ENCODE measurements at regions not wholly inside any gene's neighbourhood (a gene's known extent, or its start where the extent isn't known, plus 50 kb on each side); places are given as distances from the start of the nearest gene placed in this dataset.
"Not testable (repeated sequence)": the region's sequence is repeated elsewhere in the genome, so short reads cannot be mapped to it uniquely, and the experiment has no call there.

DNA sequence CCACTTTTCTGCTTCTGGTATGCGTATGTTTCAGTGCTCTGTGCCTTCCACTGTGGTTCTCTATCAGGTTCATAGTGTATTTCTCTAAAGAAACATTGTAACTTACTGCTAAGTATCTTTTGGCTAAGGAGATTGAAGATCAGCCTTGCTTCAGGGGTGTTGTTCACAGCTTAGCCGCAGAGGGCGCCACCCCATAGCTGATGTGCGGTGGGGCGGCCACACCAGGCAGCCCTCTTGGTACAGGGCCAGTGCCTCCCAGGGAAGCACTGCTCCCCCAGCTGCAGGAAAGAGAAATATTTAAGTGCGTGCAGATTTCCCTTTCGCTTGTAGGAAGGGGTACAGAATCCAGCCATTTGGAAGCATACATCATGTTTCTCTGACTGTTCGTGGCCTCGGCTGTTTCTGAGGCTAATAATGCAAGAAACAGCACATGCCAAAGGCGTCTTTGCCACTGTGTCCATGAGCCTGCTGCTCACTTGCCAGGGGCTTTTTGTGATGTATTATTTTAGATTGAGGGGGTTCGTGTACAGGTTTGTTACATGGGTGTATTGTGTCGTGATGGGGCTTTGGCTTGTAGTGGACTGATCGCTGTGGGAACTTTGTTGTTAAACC, 67.2 kb downstream of the CDRT15L2 start:
- not testable (repeated sequence) for H2BK20ac ChIP-seq (ENCODE audit: low read depth, low read length, poor library complexity, severe bottlenecking); H3K27me3 ChIP-seq (ENCODE audit: insufficient read depth, low read length); H2AK5ac ChIP-seq (ENCODE audit: insufficient read length, low read length); H3K79me1 ChIP-seq (ENCODE audit: insufficient read depth, low read depth, low read length, poor library complexity, severe bottlenecking); H3K36me3 Mint-ChIP-seq (ENCODE audit: insufficient read depth in 1 of 3, low read depth in 3 of 3); H3K56ac ChIP-seq (ENCODE audit: insufficient read length, low read depth, low read length); H3K18ac ChIP-seq (ENCODE audit: insufficient read length, low read depth, low read length); H3K9me3 ChIP-seq (ENCODE audit: control insufficient read depth, low read depth, low read length); H3K4me2 ChIP-seq (ENCODE audit: insufficient read depth, insufficient read length, low read length); H2AFZ ChIP-seq (ENCODE audit: low read length); H4K91ac ChIP-seq (ENCODE audit: insufficient read length, low read depth, low read length); H3K9me3 Mint-ChIP-seq; H3K79me2 ChIP-seq (ENCODE audit: insufficient read depth, low read length); H3K14ac ChIP-seq (ENCODE audit: insufficient read depth, low read length); H4K20me1 ChIP-seq (ENCODE audit: control insufficient read depth, insufficient read depth, insufficient read length); H2BK5ac ChIP-seq (ENCODE audit: insufficient read length, low read length); H3K9ac ChIP-seq (ENCODE audit: extremely low read depth, insufficient read length, low read length); H2BK12ac ChIP-seq (ENCODE audit: insufficient read length, low read depth, low read length); H3K23ac ChIP-seq (ENCODE audit: insufficient read length, low read depth, low read length); H3K27me3 Mint-ChIP-seq (ENCODE audit: low read depth); H3T11ph ChIP-seq (ENCODE audit: low read length); H3K27ac Mint-ChIP-seq; H3K23me2 ChIP-seq (ENCODE audit: insufficient read length, low read depth, low read length, poor library complexity, severe bottlenecking); H3K4ac ChIP-seq (ENCODE audit: low read depth, low read length); H2BK15ac ChIP-seq (ENCODE audit: low read depth, low read length); H4K8ac ChIP-seq (replicated peaks; ENCODE audit: insufficient read length, low read depth, low read length); H3K4me1 Mint-ChIP-seq; H3K4me1 ChIP-seq (ENCODE audit: insufficient read depth, low read length); H2BK120ac ChIP-seq (ENCODE audit: low read depth, low read length, poor library complexity, severe bottlenecking); H3K27ac ChIP-seq (ENCODE audit: insufficient read length, low read depth, low read length); H4K5ac ChIP-seq (ENCODE audit: insufficient read length, low read depth, low read length); H3K4me3 Mint-ChIP-seq
- WGBS (ENCODE audit: extremely low coverage, insufficient read length, low lambda C conversion rate), result no CpG with 5 or more reads among the region's 13 CpGs
- peak; percentile 77 for DNase-seq
- TF ChIP-seq, protein P1, sequence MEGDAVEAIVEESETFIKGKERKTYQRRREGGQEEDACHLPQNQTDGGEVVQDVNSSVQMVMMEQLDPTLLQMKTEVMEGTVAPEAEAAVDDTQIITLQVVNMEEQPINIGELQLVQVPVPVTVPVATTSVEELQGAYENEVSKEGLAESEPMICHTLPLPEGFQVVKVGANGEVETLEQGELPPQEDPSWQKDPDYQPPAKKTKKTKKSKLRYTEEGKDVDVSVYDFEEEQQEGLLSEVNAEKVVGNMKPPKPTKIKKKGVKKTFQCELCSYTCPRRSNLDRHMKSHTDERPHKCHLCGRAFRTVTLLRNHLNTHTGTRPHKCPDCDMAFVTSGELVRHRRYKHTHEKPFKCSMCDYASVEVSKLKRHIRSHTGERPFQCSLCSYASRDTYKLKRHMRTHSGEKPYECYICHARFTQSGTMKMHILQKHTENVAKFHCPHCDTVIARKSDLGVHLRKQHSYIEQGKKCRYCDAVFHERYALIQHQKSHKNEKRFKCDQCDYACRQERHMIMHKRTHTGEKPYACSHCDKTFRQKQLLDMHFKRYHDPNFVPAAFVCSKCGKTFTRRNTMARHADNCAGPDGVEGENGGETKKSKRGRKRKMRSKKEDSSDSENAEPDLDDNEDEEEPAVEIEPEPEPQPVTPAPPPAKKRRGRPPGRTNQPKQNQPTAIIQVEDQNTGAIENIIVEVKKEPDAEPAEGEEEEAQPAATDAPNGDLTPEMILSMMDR (conservative IDR thresholded peaks at IDR 0.05), result peak; percentile 82

DNA sequence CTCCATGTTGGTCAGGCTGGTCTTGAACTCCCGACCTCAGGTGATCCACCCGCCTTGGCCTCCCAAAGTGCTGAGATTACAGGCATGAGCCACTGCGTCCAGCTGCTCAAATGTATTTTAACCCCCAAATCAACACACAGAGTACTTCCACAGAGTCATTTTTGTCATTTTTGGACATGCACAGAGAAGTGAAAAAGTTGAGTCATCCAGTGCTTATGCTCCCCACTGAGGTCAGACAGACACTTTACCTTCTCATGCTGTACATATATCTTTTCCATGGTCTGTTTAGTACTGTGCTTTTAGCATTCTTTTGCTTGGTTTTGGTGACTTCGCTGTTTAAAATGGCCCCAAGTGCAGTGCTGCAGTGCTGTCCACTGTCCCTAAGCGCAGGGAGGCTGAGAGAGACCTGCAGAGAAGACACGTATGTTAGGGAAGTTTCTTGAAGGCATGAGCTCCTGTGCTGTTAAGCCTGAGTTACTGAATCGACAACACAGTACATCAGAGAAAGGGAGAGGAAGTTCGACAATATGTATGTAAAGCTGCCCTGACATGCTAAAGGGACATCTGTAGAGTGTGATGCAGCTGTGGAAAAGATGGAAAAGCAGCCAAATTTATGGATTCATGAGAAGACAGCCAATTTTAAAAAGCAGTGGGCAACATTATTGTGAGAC, 69.7 kb downstream of the CDRT15L2 start:
- H3K9ac ChIP-seq (ENCODE audit: extremely low read depth, insufficient read length, low read length); H2BK5ac ChIP-seq (ENCODE audit: insufficient read length, low read length); H3K23ac ChIP-seq (ENCODE audit: insufficient read length, low read depth, low read length); H4K8ac ChIP-seq (replicated peaks; ENCODE audit: insufficient read length, low read depth, low read length); H3K4ac ChIP-seq (ENCODE audit: low read depth, low read length); H2AFZ ChIP-seq (ENCODE audit: low read length); H3K79me1 ChIP-seq (ENCODE audit: insufficient read depth, low read depth, low read length, poor library complexity, severe bottlenecking); H3K4me1 ChIP-seq (ENCODE audit: insufficient read depth, low read length); H3K4me3 Mint-ChIP-seq; H3K56ac ChIP-seq (ENCODE audit: insufficient read length, low read depth, low read length); H3T11ph ChIP-seq (ENCODE audit: low read length); H3K9me3 Mint-ChIP-seq; H2BK12ac ChIP-seq (ENCODE audit: insufficient read length, low read depth, low read length); H3K27ac ChIP-seq (ENCODE audit: insufficient read length, low read depth, low read length); H3K27me3 Mint-ChIP-seq (ENCODE audit: low read depth); H3K9me3 ChIP-seq (ENCODE audit: control insufficient read depth, low read depth, low read length); H3K14ac ChIP-seq (ENCODE audit: insufficient read depth, low read length); H3K36me3 Mint-ChIP-seq (ENCODE audit: insufficient read depth in 1 of 3, low read depth in 3 of 3); H4K20me1 ChIP-seq (ENCODE audit: control insufficient read depth, insufficient read depth, insufficient read length); H3K79me2 ChIP-seq (ENCODE audit: insufficient read depth, low read length); H3K23me2 ChIP-seq (ENCODE audit: insufficient read length, low read depth, low read length, poor library complexity, severe bottlenecking); H2BK20ac ChIP-seq (ENCODE audit: low read depth, low read length, poor library complexity, severe bottlenecking); DNase-seq; H3K27me3 ChIP-seq (ENCODE audit: insufficient read depth, low read length); H4K5ac ChIP-seq (ENCODE audit: insufficient read length, low read depth, low read length); H2BK120ac ChIP-seq (ENCODE audit: low read depth, low read length, poor library complexity, severe bottlenecking); H3K27ac Mint-ChIP-seq; H2BK15ac ChIP-seq (ENCODE audit: low read depth, low read length); H4K91ac ChIP-seq (ENCODE audit: insufficient read length, low read depth, low read length); H3K18ac ChIP-seq (ENCODE audit: insufficient read length, low read depth, low read length); H3K4me2 ChIP-seq (ENCODE audit: insufficient read depth, insufficient read length, low read length); H2AK5ac ChIP-seq (ENCODE audit: insufficient read length, low read length): not testable (repeated sequence)
- peaks cover 13 to 14% of the 10 kb centered on the region in 2 experiments for H3K4me1 Mint-ChIP-seq
- WGBS (ENCODE audit: extremely low coverage, insufficient read length, low lambda C conversion rate), result no CpG with 5 or more reads among the region's 8 CpGs

All from H9 (cell line).